RKO (cell line): ENCODE measurements at regions not wholly inside any gene's neighbourhood (a gene's known extent, or its start where the extent isn't known, plus 50 kb on each side); places are given as distances from the start of the nearest gene placed in this dataset.
"Not testable (repeated sequence)": the region's sequence is repeated elsewhere in the genome, so short reads cannot be mapped to it uniquely, and the experiment has no call there.

ENCODE experiments used
- DNase-seq: peaks from one replicate; pipeline ENCODE4 v3.0.0-alpha.2; 2016; ENCODE audit warnings: low spot score

- no peak for DNase-seq
Observed at GRCh38 chr4:79266136-79266535, 59.7 kb downstream of the NAA11 start.

DNA sequence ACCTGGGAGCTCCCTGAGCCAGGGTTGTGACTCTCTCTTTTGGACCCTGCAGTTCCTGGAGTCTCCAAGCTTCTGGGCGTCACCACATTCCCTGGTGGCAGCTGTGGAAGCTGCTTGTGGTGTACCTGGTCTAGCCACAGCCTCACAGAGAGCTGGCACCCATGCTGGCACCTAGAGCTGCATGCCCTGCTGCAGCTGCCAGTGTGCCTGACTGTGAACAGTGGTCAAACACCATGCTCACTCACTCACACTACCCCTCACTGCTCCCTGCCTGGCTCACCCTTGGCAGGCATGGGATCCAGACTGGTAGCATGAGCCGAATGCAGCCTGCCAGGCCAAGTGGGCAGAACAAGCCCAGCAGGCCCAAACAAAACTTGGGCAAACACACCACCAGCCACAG lies 66.6 kb downstream of the NAA11 start:
- no peak for DNase-seq

GRCh38 chr4:79258614-79259176 lies 67.2 kb downstream of the NAA11 start:
- DNase-seq: no peak

GRCh38 chr4:79257953-79258613 lies 67.8 kb downstream of the NAA11 start:
- no peak for DNase-seq

DNA sequence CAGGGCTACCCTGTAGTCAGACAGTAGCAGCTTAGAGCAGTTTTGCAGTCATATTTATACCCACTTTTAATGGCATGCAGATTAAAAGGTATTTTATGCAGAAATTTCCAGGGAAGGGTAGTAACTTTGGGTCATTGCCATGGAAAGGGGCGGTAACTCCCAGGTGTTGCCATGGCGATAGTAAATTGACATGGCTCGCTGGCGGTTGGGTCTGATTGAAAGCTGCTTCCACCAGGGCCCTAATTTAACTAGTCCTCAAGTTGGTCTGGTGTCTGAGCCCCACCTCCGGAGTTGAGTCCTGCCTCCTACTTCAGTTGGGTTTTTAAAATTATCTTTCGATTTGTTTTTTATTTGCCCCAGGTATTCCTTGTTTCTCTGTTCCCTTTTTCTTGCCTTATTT lies 70.1 kb downstream of the NAA11 start:
- no peak for DNase-seq

GRCh38 chr4:79253924-79254323 lies 71.9 kb downstream of the NAA11 start:
- no peak for DNase-seq

- no peak for DNase-seq
Observed at GRCh38 chr4:79253168-79253567, 72.7 kb downstream of the NAA11 start.

DNA sequence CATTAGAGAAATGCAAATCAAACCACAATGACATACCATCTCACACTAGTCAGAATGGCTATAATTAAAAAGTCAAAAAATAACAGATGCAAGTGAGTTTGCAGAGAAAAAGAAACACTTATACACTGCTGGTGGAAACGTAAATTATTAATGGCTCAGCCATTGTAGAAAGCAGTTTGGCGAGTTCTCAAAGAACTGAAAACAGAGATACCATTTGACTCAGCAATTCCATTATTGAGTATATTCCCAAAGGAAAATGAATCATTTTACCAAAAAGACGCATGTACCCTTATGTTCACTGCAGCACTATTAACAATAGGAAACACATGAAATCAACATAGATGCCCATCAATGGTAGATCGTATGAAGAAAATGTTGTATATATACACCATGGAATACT lies 75.0 kb downstream of the NAA11 start:
- DNase-seq: no peak

- DNase-seq: no peak
Observed at GRCh38 chr4:79249881-79250503, 75.9 kb downstream of the NAA11 start.

GRCh38 chr4:79248610-79249009 lies 77.3 kb downstream of the NAA11 start:
- no peak for DNase-seq

DNA sequence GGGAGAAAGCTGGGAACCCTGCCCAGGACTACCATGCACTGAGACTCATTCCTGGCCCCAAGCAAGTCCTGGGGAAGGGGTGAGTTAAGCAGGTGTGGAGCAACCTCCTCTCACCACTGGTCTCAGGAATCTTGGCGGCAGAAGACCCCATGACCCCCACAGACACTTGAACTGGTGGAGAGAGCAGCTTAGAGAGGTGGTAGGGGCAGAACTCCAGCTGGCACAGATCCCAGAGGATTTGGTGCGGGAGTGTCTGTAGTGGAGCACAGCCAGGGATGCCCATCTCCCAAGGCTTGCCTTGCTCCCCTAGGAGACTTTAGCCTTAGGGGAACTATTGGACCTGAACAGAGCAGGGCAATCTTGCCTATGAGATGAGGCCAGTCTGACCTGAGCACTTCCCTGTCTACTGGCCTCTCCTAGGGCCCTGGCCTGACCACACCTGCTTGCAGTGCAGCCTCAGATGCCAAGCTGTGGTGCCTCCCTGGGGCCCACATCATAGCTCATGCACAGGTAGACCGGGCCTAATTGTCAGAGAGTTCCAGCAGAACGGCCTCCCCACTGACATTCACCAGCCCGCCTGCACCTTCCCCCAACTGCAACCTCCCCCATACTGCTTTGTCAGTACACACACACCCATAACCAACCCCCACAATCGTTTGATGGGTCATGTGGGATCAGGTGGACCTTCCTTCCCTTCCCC lies 78.0 kb downstream of the NAA11 start:
- DNase-seq: no peak

- DNase-seq: not testable (repeated sequence)
Observed at GRCh38 chr4:79245200-79245940, 80.5 kb downstream of the NAA11 start.

- peak; percentile 73 for DNase-seq
Observed at GRCh38 chr4:79241846-79242245, 84.0 kb downstream of the NAA11 start.

GRCh38 chr4:79237851-79238250 lies 88.0 kb downstream of the NAA11 start:
- DNase-seq: no peak

DNA sequence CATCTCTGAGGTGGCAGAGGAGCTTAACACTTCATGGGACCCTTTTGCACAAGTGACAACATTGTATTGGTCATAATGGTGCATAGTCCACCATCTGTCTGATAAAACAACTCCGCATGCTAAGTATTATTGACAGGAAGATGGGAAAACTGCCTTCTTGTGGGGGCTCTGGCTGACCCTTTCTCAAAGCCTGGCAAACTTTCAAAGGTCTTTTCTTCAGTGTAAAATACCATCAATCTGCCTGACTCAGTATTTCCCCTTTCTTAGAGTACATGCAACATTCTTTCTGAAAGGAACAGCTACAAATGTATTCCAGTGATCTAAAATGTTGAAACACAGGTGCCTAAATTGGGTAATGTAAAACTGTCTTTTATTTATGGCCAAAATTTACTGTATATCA lies 89.1 kb downstream of the NAA11 start:
- DNase-seq: no peak

DNA sequence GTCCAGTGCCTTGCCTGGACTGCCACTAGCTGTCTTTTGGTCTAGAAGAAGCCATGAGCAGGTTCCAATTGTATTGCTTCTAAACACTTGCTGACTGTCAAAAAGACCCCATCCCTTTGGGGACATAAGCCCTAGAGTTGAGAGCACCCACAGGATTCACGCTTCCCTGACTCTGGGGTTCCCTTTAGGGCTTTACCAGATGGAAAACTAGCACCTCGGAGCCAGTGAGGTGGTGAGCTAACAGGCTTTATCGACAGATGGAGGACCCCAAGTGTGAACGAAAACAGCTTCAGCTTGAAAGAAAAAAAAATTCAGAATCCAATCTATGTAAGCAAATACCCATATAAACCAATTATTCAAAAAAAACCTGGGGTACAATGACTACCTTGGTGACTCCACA lies 90.8 kb downstream of the NAA11 start:
- no peak for DNase-seq

DNA sequence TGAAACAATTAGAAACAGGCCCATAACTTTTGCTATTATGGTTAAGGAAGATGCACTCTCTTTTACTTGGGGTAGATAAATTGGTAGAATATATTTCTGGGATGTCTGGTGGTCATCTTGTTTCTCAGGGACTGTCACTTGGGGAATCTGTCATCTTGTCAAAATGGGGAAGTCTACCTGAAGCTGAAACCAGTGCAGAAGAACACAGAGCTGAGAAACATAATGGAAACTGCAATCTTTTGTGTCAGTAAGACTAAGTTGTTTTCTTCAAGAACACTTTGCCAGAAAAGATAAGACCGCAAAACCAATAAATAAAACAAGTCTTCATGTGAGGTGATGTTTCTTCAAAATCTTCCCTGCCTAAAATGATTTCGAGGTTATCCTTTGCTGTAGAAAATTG lies 92.0 kb downstream of the NAA11 start:
- no peak for DNase-seq

GRCh38 chr4:79232540-79232939 lies 93.3 kb downstream of the NAA11 start:
- no peak for DNase-seq

DNA sequence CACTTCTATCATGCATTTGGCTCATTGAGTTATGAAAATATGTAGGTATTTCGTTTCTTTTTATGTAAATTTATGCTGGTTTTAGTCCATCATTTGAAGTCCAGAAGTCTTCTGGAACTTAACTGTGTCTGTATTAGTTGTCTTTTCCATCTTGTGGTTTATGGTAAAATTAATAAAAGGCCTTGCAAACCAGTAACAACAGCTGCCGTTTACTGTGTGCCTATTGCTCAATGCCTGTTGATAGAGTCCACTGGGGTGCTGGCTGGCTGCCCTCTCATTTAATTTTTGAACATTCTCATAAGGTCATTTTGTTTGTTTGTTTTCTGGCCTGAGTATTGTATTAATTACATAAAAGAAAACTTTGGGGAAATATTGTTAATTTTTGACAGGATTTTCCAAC lies 98.0 kb downstream of the NAA11 start:
- DNase-seq: no peak

- no peak for DNase-seq
Observed at GRCh38 chr4:79225360-79225759, 100.5 kb downstream of the NAA11 start.

DNA sequence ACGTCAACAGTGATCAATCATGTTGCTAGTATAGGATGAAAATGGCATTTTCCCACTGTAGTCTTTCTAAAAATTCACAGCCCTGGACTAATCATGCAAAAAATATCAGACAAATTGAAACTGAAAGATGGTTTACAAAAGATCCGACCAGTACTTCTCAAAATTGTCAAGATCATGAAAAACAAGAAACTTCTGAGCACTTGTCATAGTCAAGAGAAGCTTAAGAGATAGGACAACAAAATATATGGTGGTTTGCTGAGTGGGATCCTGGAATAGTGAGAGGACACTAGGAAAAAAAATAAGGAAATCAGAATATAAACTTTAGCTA lies 101.1 kb downstream of the NAA11 start:
- DNase-seq: no peak

DNA sequence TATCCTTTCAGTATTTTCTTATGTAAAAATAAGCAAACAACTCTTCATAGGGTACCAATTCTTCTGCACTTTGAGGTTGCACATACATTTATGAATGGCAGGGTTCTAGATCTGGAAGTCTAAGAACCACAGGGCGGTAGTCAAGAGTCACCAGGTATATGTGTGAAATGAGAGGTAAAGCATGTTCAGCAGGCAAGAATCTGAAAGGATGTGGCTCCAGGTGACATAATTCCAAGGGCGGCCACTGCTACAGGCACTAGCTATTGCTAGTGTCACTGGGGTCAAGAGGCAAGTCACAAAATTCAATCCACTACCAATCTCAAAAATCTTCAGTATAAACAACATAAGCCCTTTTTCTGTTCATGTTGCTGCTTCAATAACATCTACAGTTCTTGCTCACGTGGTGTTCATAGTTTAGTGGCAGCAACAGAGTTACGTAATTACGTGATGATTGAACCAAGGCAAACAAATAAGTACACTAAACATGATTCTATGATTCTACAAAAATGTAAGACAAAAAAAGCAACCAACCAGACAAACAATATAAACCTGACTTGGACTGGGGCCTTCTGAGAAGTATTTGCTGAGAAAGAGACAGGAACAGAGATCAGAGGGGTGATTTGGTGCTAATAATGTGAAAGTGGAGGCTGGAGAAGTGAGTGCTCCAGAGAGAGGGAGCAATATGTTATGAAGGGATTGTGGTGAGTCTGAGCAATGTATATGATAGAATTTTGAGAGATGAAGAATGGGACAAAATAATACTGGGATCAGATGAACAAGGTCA lies 101.7 kb downstream of the NAA11 start:
- DNase-seq: no peak
